IMR-90 (cell line): ENCODE measurements at regions not wholly inside any gene's neighbourhood (a gene's known extent, or its start where the extent isn't known, plus 50 kb on each side); places are given as distances from the start of the nearest gene placed in this dataset.

Experiments used
- ATAC-seq: fragments of 200-7000 bp; cut with Tn5 transposase; 2 replicates; pipeline ENCODE4 v1.9.1; 2020; ENCODE audit warnings: low read depth, mild to moderate bottlenecking, moderate library complexity
- BruUV-seq: library from RNA; stranded (reverse); fragments of 400-500 nt; replicated peaks from 2 replicates; lab custom pipeline; 2021; lab: Mats Ljungman, UMichigan
- CTCF ChIA-PET: fragments of 300-600 bp; formaldehyde crosslinking; extraction: SDS; loops from one replicate; lab custom pipeline; 2021; ENCODE audit warnings: antibody characterized with exemption; lab: Yijun Ruan, JAX
- POLR2A ChIA-PET: fragments of 300-600 bp; sonication (Branson Sonifier 250); formaldehyde crosslinking; loops from one replicate; lab custom pipeline; 2022; ENCODE audit warnings: antibody characterized with exemption; ENCODE audit not compliant: unreplicated experiment; lab: Charles Lee
- DNase-seq: peaks from one replicate; pipeline ENCODE4 v3.0.0; 2013
- H2AFZ ChIP-seq: replicated peaks from 2 replicates; pipeline ENCODE3; 2013; ENCODE audit warnings: low read length, mild to moderate bottlenecking; ENCODE audit not compliant: poor library complexity
- H2AK5ac ChIP-seq: 2 replicates; pipeline ENCODE4 v1.6.1; 2013; ENCODE audit warnings: low read depth, low read length, inconsistent platforms
- H2AK9ac ChIP-seq: replicated peaks from 2 replicates; pipeline ENCODE3; 2013; ENCODE audit warnings: mild to moderate bottlenecking, low read depth, low read length, moderate library complexity; ENCODE audit not compliant: poor library complexity
- H2BK120ac ChIP-seq: 2 replicates; pipeline ENCODE4 v1.6.1; 2013; ENCODE audit warnings: low read depth, low read length, inconsistent platforms
- H2BK15ac ChIP-seq: 3 replicates; pipeline ENCODE4 v1.6.1; 2013; ENCODE audit warnings: low read depth, low read length, inconsistent platforms
- H2BK20ac ChIP-seq: 2 replicates; pipeline ENCODE4 v1.6.1; 2013; ENCODE audit warnings: low read depth, mild to moderate bottlenecking, inconsistent platforms, low read length, moderate library complexity
- H2BK5ac ChIP-seq: 2 replicates; pipeline ENCODE4 v1.6.1; 2013; ENCODE audit warnings: mild to moderate bottlenecking, low read depth, low read length, inconsistent platforms; ENCODE audit not compliant: poor library complexity, severe bottlenecking
- H3K14ac ChIP-seq: replicated peaks from 2 replicates; pipeline ENCODE4 v1.6.1; 2013; ENCODE audit warnings: low read depth, low read length, inconsistent platforms
- H3K18ac ChIP-seq: 2 replicates; pipeline ENCODE4 v1.6.1; 2013; ENCODE audit warnings: low read depth, low read length, control low read depth
- H3K23ac ChIP-seq: 2 replicates; pipeline ENCODE4 v1.6.1; 2013; ENCODE audit warnings: low read depth, low read length, inconsistent platforms
- H3K27ac ChIP-seq: 2 replicates; pipeline ENCODE4 v1.5.1; 2013; ENCODE audit warnings: mild to moderate bottlenecking, control low read depth, low read length; ENCODE audit not compliant: insufficient read depth
- H3K27me3 ChIP-seq: 2 replicates; pipeline ENCODE4 v1.6.1; 2013; ENCODE audit warnings: low read length; ENCODE audit not compliant: control insufficient read depth, insufficient read depth
- H3K36me3 ChIP-seq: 2 replicates; pipeline ENCODE4 v1.6.1; 2013; ENCODE audit warnings: low read length, mixed read lengths; ENCODE audit not compliant: control insufficient read depth, insufficient read depth
- H3K4ac ChIP-seq: 2 replicates; pipeline ENCODE4 v1.6.1; 2013; ENCODE audit warnings: low read depth, low read length, inconsistent platforms
- H3K4me1 ChIP-seq: 2 replicates; pipeline ENCODE4 v1.6.1; 2013; ENCODE audit warnings: low read length, mixed read lengths; ENCODE audit not compliant: control insufficient read depth, insufficient read depth
- H3K4me2 ChIP-seq: 2 replicates; pipeline ENCODE4 v1.6.1; 2013; ENCODE audit warnings: low read depth, mild to moderate bottlenecking, control low read depth, low read length, moderate library complexity
- H3K4me3 ChIP-seq: 2 replicates; pipeline ENCODE4 v1.5.1; 2013; ENCODE audit warnings: low read depth, mild to moderate bottlenecking, control low read depth, low read length, moderate library complexity; ENCODE audit not compliant: insufficient read depth
- H3K56ac ChIP-seq: 2 replicates; pipeline ENCODE4 v1.6.1; 2013; ENCODE audit warnings: low read length, inconsistent platforms; ENCODE audit not compliant: insufficient read depth; ENCODE audit errors: extremely low read depth
- H3K79me1 ChIP-seq, 2 experiments: 2 replicates each; pipeline ENCODE4 v1.6.1; 2013; ENCODE audit warnings: low read length in 2 of 2, inconsistent platforms in 1 of 2, low read depth in 1 of 2
- H3K9ac ChIP-seq: 2 replicates; pipeline ENCODE4 v1.6.1; 2013; ENCODE audit warnings: low read depth, low read length, control low read depth
- H3K9me1 ChIP-seq: 2 replicates; pipeline ENCODE4 v1.6.1; 2013; ENCODE audit warnings: low read length, inconsistent platforms; ENCODE audit not compliant: insufficient read depth
- H3K9me3 ChIP-seq: 2 replicates; pipeline ENCODE4 v1.6.1; 2013; ENCODE audit warnings: low read length; ENCODE audit not compliant: control insufficient read depth, insufficient read depth
- H4K20me1 ChIP-seq: 2 replicates; pipeline ENCODE4 v1.6.1; 2013; ENCODE audit warnings: low read length, inconsistent platforms; ENCODE audit not compliant: insufficient read depth
- H4K5ac ChIP-seq: 2 replicates; pipeline ENCODE4 v1.6.1; 2013; ENCODE audit warnings: mild to moderate bottlenecking, low read depth, low read length, control low read depth
- H4K8ac ChIP-seq, 2 experiments: 2 replicates each; pipeline ENCODE4 v1.6.1; 2013; ENCODE audit warnings: low read depth in 2 of 2, low read length in 2 of 2, control low read depth in 1 of 2, inconsistent platforms in 1 of 2
- H4K91ac ChIP-seq: 2 replicates; pipeline ENCODE4 v1.6.1; 2013; ENCODE audit warnings: low read depth, low read length, inconsistent platforms; ENCODE audit not compliant: insufficient read depth
- BHLHE40 ChIP-seq: fragments of 150-350 bp; IDR thresholded peaks from 2 replicates; pipeline ENCODE4 v1.6.1; 2016; ENCODE audit warnings: mild to moderate bottlenecking, low read depth, low read length
- CEBPB ChIP-seq: IDR thresholded peaks from 2 replicates; pipeline ENCODE4 v1.6.1; 2012; ENCODE audit warnings: low read depth, low read length, improper control_type of control experiment
- CHD1 ChIP-seq: IDR thresholded peaks from 2 replicates; pipeline ENCODE4 v1.6.1; 2012; ENCODE audit warnings: low read depth, low read length, improper control_type of control experiment
- FOS ChIP-seq: fragments of 150-350 bp; IDR thresholded peaks from 2 replicates; pipeline ENCODE4 v1.6.1; 2016; ENCODE audit warnings: low read depth, low read length
- MAFK ChIP-seq: IDR thresholded peaks from 2 replicates; pipeline ENCODE4 v1.6.1; 2012; ENCODE audit warnings: low read depth, low read length, improper control_type of control experiment
- MAZ ChIP-seq: IDR thresholded peaks from 2 replicates; pipeline ENCODE4 v1.6.1; 2012; ENCODE audit warnings: low read depth, mild to moderate bottlenecking, low read length, improper control_type of control experiment, moderate library complexity, borderline replicate concordance
- MXI1 ChIP-seq: IDR thresholded peaks from 2 replicates; pipeline ENCODE4 v1.6.1; 2012; ENCODE audit warnings: low read depth, mild to moderate bottlenecking, low read length, moderate library complexity, borderline replicate concordance
- POLR2A ChIP-seq: IDR thresholded peaks from 2 replicates; pipeline ENCODE4 v1.6.1; 2012; ENCODE audit warnings: mild to moderate bottlenecking, low read depth, low read length
- RAD21 ChIP-seq: IDR thresholded peaks from 2 replicates; pipeline ENCODE4 v1.6.1; 2012; ENCODE audit warnings: low read length, improper control_type of control experiment
- RCOR1 ChIP-seq: IDR thresholded peaks from 2 replicates; pipeline ENCODE4 v1.6.1; 2012; ENCODE audit warnings: mild to moderate bottlenecking, low read length, improper control_type of control experiment; ENCODE audit not compliant: insufficient replicate concordance
- RFX5 ChIP-seq: IDR thresholded peaks from 2 replicates; pipeline ENCODE4 v1.8.0; 2012; ENCODE audit warnings: low read depth, mild to moderate bottlenecking, low read length, moderate library complexity
- SMC3 ChIP-seq: fragments of 150-350 bp; IDR thresholded peaks from 2 replicates; pipeline ENCODE4 v1.6.1; 2016; ENCODE audit warnings: low read depth, mild to moderate bottlenecking, antibody characterized with exemption, low read length, moderate library complexity
- WGBS, 2 experiments: methylation state at CpG; one replicate each; pipeline versions ENCODE4 v1.1.5 to v1.1.7; 2013; ENCODE audit warnings: missing lambda C conversion rate in 2 of 2; ENCODE audit not compliant: insufficient read length in 1 of 2; ENCODE audit errors: extremely low coverage in 2 of 2; 5-methylcytosine and 5-hydroxymethylcytosine counted together
- dilution Hi-C: fragments of 300-500 bp; cut with HindIII; formaldehyde crosslinking; loops from one replicate; pipeline ENCODE4 v1.14.3; 2018; ENCODE audit warnings: low sequenced_read_pairs; ENCODE audit not compliant: unreplicated experiment
- in situ Hi-C: fragments of 300-500 bp; cut with MboI; formaldehyde crosslinking; loops from 3 replicates; pipeline ENCODE4 v1.14.3; 2019; ENCODE audit warnings: low sequenced_read_pairs, inconsistent platforms, mixed read lengths
- intact Hi-C: fragments of 100-400 bp; cut with micrococcal nuclease; formaldehyde crosslinking; loops from 2 replicates; pipeline ENCODE4 v1.10.0; 2022
- TF ChIP-seq, protein P1 (sequence below): fragments of 150-350 bp; IDR thresholded peaks from 2 replicates; pipeline ENCODE4 v1.6.1; 2017; ENCODE audit warnings: mild to moderate bottlenecking, antibody characterized with exemption, low read length, low read depth
- TF ChIP-seq, protein P2 (sequence below): conservative IDR thresholded peaks from 2 replicates; pipeline ENCODE4 v1.5.1; 2012; ENCODE audit warnings: mild to moderate bottlenecking, low read depth, low read length, improper control_type of control experiment
- TF ChIP-seq, protein P3 (sequence below): fragments of 150-350 bp; IDR thresholded peaks from 2 replicates; pipeline ENCODE4 v1.6.1; 2016; ENCODE audit warnings: low read depth, mild to moderate bottlenecking, low read length, moderate library complexity, borderline replicate concordance

DNA sequence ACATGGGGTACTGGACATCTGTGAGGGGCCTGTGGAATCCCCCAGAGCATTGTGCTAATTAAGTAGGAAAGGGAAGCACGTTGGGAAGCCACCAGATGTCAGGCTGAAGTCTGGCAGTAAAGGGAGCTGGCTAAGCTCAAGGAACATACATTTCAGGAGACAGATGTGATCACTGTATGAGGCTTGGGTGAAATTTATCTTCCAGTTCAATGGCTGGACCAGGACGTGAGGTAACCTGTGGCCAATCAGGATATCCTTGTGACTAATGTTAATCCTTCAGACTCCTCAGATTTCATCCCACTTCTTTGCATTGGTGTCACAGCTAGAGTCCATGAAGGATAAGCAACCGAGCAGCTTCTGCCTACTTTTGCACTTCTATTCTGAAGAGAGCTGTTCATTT, 110.2 kb upstream of the APP start:
- H3K23ac ChIP-seq, result no peak overlapping the region
- ChIA-PET CTCF (no interaction called here), POLR2A (no interaction called here)

More for the DNA sequence above, 110.2 kb upstream of the APP start:
- Histone ChIP-seq H3K4me3 (no peak overlapping the region), H3K27ac (no peak overlapping the region), H3K27me3 (no peaks in the 10 kb centered on the region), H2AK9ac (no peak overlapping the region), H3K4me1 (no peaks in the 10 kb centered on the region), H2AFZ (no peak overlapping the region), H3K79me1 (no peaks in the 10 kb centered on the region), H2AK5ac (no peak overlapping the region), H2BK20ac (no peak overlapping the region), H4K20me1 (no peaks in the 10 kb centered on the region), H4K5ac (no peak overlapping the region), H4K91ac (no peak overlapping the region), H3K4me2 (no peak overlapping the region), H3K9ac (no peak overlapping the region), H3K4ac (no peak overlapping the region), H3K14ac (no peak overlapping the region), H3K9me3 (no peaks in the 10 kb centered on the region), H2BK5ac (no peak overlapping the region), H2BK15ac (no peak overlapping the region), H3K9me1 (no peaks in the 10 kb centered on the region), H3K36me3 (no peaks in the 10 kb centered on the region), H2BK120ac (no peak overlapping the region), H3K18ac (no peak overlapping the region), H3K56ac (no peak overlapping the region), H4K8ac (no peak overlapping the region)
- no TSS peak for BruUV-seq
- TF ChIP-seq POLR2A, result no peak
- no peak for TF ChIP-seq BHLHE40
- TF ChIP-seq CEBPB, result no peak
- TF ChIP-seq MXI1, result no peak
- TF ChIP-seq SMC3, result no peak
- TF ChIP-seq, protein P1, sequence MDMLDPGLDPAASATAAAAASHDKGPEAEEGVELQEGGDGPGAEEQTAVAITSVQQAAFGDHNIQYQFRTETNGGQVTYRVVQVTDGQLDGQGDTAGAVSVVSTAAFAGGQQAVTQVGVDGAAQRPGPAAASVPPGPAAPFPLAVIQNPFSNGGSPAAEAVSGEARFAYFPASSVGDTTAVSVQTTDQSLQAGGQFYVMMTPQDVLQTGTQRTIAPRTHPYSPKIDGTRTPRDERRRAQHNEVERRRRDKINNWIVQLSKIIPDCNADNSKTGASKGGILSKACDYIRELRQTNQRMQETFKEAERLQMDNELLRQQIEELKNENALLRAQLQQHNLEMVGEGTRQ, result no peak
- no peak for TF ChIP-seq RAD21
- TF ChIP-seq, protein P2, sequence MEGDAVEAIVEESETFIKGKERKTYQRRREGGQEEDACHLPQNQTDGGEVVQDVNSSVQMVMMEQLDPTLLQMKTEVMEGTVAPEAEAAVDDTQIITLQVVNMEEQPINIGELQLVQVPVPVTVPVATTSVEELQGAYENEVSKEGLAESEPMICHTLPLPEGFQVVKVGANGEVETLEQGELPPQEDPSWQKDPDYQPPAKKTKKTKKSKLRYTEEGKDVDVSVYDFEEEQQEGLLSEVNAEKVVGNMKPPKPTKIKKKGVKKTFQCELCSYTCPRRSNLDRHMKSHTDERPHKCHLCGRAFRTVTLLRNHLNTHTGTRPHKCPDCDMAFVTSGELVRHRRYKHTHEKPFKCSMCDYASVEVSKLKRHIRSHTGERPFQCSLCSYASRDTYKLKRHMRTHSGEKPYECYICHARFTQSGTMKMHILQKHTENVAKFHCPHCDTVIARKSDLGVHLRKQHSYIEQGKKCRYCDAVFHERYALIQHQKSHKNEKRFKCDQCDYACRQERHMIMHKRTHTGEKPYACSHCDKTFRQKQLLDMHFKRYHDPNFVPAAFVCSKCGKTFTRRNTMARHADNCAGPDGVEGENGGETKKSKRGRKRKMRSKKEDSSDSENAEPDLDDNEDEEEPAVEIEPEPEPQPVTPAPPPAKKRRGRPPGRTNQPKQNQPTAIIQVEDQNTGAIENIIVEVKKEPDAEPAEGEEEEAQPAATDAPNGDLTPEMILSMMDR, result no peak
- no peak for TF ChIP-seq RCOR1
- TF ChIP-seq FOS, result no peak
- no peak for TF ChIP-seq MAFK
- no peak for TF ChIP-seq MAZ
- TF ChIP-seq RFX5, result no peak
- TF ChIP-seq, protein P3, sequence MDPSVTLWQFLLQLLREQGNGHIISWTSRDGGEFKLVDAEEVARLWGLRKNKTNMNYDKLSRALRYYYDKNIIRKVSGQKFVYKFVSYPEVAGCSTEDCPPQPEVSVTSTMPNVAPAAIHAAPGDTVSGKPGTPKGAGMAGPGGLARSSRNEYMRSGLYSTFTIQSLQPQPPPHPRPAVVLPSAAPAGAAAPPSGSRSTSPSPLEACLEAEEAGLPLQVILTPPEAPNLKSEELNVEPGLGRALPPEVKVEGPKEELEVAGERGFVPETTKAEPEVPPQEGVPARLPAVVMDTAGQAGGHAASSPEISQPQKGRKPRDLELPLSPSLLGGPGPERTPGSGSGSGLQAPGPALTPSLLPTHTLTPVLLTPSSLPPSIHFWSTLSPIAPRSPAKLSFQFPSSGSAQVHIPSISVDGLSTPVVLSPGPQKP, result no peak
- TF ChIP-seq CHD1, result no peak
- intact Hi-C loops, result no loop called here
- in situ Hi-C loops, result no loop called here
- dilution Hi-C loops, result no loop called here
- WGBS, 2 experiments, result 0% methylated on average over 1 of the region's 3 CpGs; no CpG with 5 or more reads in 1 of the 2 experiments
- DNase-seq (no peak), ATAC-seq (no peak)
